H9 (cell line): ENCODE measurements at regions not wholly inside any gene's neighbourhood (a gene's known extent, or its start where the extent isn't known, plus 50 kb on each side); places are given as distances from the start of the nearest gene placed in this dataset.

Experiments used
- DNase-seq: peaks from one replicate; pipeline ENCODE4 v3.0.0-alpha.2; 2017
- H2AFZ ChIP-seq: one replicate; pipeline ENCODE4 v1.6.1; 2013; ENCODE audit warnings: mild to moderate bottlenecking, low read length, control low read depth, moderate library complexity
- H2AK5ac ChIP-seq: 2 replicates; pipeline ENCODE4 v1.6.1; 2013; ENCODE audit warnings: low read length, control low read depth, mixed read lengths; ENCODE audit not compliant: insufficient read length
- H2BK120ac ChIP-seq: one replicate; pipeline ENCODE4 v1.6.1; 2013; ENCODE audit warnings: low read depth, mild to moderate bottlenecking, low read length, control low read depth, inconsistent platforms; ENCODE audit not compliant: poor library complexity, severe bottlenecking
- H2BK12ac ChIP-seq: 2 replicates; pipeline ENCODE4 v1.6.1; 2013; ENCODE audit warnings: low read length, control low read depth, mixed read lengths, low read depth; ENCODE audit not compliant: insufficient read length
- H2BK15ac ChIP-seq: 2 replicates; pipeline ENCODE4 v1.6.1; 2013; ENCODE audit warnings: low read depth, low read length, control low read depth
- H2BK20ac ChIP-seq: one replicate; pipeline ENCODE4 v1.6.1; 2013; ENCODE audit warnings: low read depth, mild to moderate bottlenecking, low read length, control low read depth, inconsistent platforms; ENCODE audit not compliant: poor library complexity, severe bottlenecking
- H2BK5ac ChIP-seq: 2 replicates; pipeline ENCODE4 v1.6.1; 2013; ENCODE audit warnings: low read length, control low read depth, mixed read lengths; ENCODE audit not compliant: insufficient read length
- H3K14ac ChIP-seq: 2 replicates; pipeline ENCODE4 v1.6.1; 2013; ENCODE audit warnings: low read length, control low read depth; ENCODE audit not compliant: insufficient read depth
- H3K18ac ChIP-seq: 2 replicates; pipeline ENCODE4 v1.6.1; 2013; ENCODE audit warnings: low read depth, mild to moderate bottlenecking, mixed read lengths, low read length, control low read depth; ENCODE audit not compliant: insufficient read length
- H3K23ac ChIP-seq: 2 replicates; pipeline ENCODE4 v1.6.1; 2013; ENCODE audit warnings: low read length, control low read depth, mixed read lengths, low read depth; ENCODE audit not compliant: insufficient read length
- H3K23me2 ChIP-seq: 2 replicates; pipeline ENCODE4 v1.6.1; 2013; ENCODE audit warnings: low read depth, mild to moderate bottlenecking, mixed read lengths, low read length, control low read depth; ENCODE audit not compliant: insufficient read length, poor library complexity, severe bottlenecking
- H3K27ac ChIP-seq: 2 replicates; pipeline ENCODE4 v1.5.1; 2013; ENCODE audit warnings: low read length, control low read depth, mixed read lengths, low read depth; ENCODE audit not compliant: insufficient read length
- H3K27me3 ChIP-seq: 2 replicates; pipeline ENCODE4 v1.6.1; 2013; ENCODE audit warnings: low read length, control low read depth, inconsistent platforms; ENCODE audit not compliant: insufficient read depth
- H3K4ac ChIP-seq: 2 replicates; pipeline ENCODE4 v1.6.1; 2013; ENCODE audit warnings: low read depth, mild to moderate bottlenecking, control low read depth, inconsistent platforms, low read length, moderate library complexity
- H3K4me1 ChIP-seq: 2 replicates; pipeline ENCODE4 v1.6.1; 2013; ENCODE audit warnings: low read length, control low read depth, inconsistent platforms; ENCODE audit not compliant: insufficient read depth
- H3K4me2 ChIP-seq: 2 replicates; pipeline ENCODE4 v1.6.1; 2013; ENCODE audit warnings: low read length, control low read depth, mixed read lengths; ENCODE audit not compliant: insufficient read length, insufficient read depth
- H3K56ac ChIP-seq: 2 replicates; pipeline ENCODE4 v1.6.1; 2013; ENCODE audit warnings: low read depth, mild to moderate bottlenecking, mixed read lengths, low read length, control low read depth; ENCODE audit not compliant: insufficient read length
- H3K79me1 ChIP-seq: 2 replicates; pipeline ENCODE4 v1.6.1; 2013; ENCODE audit warnings: low read depth, mild to moderate bottlenecking, moderate library complexity, low read length, control low read depth, inconsistent platforms; ENCODE audit not compliant: insufficient read depth, poor library complexity, severe bottlenecking
- H3K79me2 ChIP-seq: 2 replicates; pipeline ENCODE4 v1.6.1; 2013; ENCODE audit warnings: low read length, control low read depth, inconsistent platforms; ENCODE audit not compliant: insufficient read depth
- H3K9ac ChIP-seq: 2 replicates; pipeline ENCODE4 v1.6.1; 2013; ENCODE audit warnings: low read length, control low read depth, mixed read lengths; ENCODE audit not compliant: insufficient read length; ENCODE audit errors: extremely low read depth
- H3K9me3 ChIP-seq: one replicate; pipeline ENCODE4 v1.6.1; 2013; ENCODE audit warnings: low read depth, low read length, inconsistent platforms; ENCODE audit not compliant: control insufficient read depth
- H3T11ph ChIP-seq: one replicate; pipeline ENCODE4 v1.6.1; 2013; ENCODE audit warnings: mild to moderate bottlenecking, low read length, control low read depth, inconsistent platforms
- H4K20me1 ChIP-seq: one replicate; pipeline ENCODE4 v1.6.1; 2013; ENCODE audit not compliant: control insufficient read depth, insufficient read length, insufficient read depth
- H4K5ac ChIP-seq: 2 replicates; pipeline ENCODE4 v1.6.1; 2013; ENCODE audit warnings: low read depth, mild to moderate bottlenecking, mixed read lengths, low read length, control low read depth; ENCODE audit not compliant: insufficient read length
- H4K8ac ChIP-seq: replicated peaks from 2 replicates; pipeline ENCODE4 v1.6.1; 2013; ENCODE audit warnings: low read length, control low read depth, mixed read lengths, low read depth; ENCODE audit not compliant: insufficient read length
- H4K91ac ChIP-seq: 2 replicates; pipeline ENCODE4 v1.6.1; 2013; ENCODE audit warnings: low read depth, mild to moderate bottlenecking, moderate library complexity, mixed read lengths, low read length, control low read depth; ENCODE audit not compliant: insufficient read length
- H3K27ac Mint-ChIP-seq, 3 experiments: 2 replicates in 2 of 3; 3 replicates in 1 of 3; pipeline ENCODE4 v1.8.0; 2020 to 2021; ENCODE audit warnings: mixed read lengths in 3 of 3, mild to moderate bottlenecking in 1 of 3, moderate library complexity in 1 of 3
- H3K27me3 Mint-ChIP-seq: 2 replicates; pipeline ENCODE4 v1.8.0; 2021; ENCODE audit warnings: low read depth, mild to moderate bottlenecking, moderate library complexity, mixed read lengths
- H3K36me3 Mint-ChIP-seq, 3 experiments: 2 replicates in 2 of 3; 3 replicates in 1 of 3; pipeline ENCODE4 v1.8.0; 2020 to 2021; ENCODE audit warnings: low read depth in 3 of 3, mixed read lengths in 3 of 3; ENCODE audit not compliant: insufficient read depth in 1 of 3
- H3K4me1 Mint-ChIP-seq, 2 experiments: 2 replicates each; pipeline ENCODE4 v1.8.0; 2020; ENCODE audit warnings: mixed read lengths in 2 of 2
- H3K4me3 Mint-ChIP-seq, 2 experiments: 2 replicates in 1 of 2; 3 replicates in 1 of 2; pipeline ENCODE4 v1.8.0; 2020 to 2021; ENCODE audit warnings: mild to moderate bottlenecking in 2 of 2, mixed read lengths in 2 of 2, moderate library complexity in 1 of 2
- H3K9me3 Mint-ChIP-seq, 2 experiments: 2 replicates in 1 of 2; 3 replicates in 1 of 2; pipeline ENCODE4 v1.8.0; 2020; ENCODE audit warnings: mild to moderate bottlenecking in 2 of 2, mixed read lengths in 2 of 2, moderate library complexity in 1 of 2
- CTCF ChIP-seq: fragments of 200-600 bp; sonication (generic); conservative IDR thresholded peaks from 3 replicates; pipeline ENCODE4 v1.8.0; 2021; ENCODE audit warnings: antibody characterized with exemption, mild to moderate bottlenecking
- WGBS: extraction: QIAGEN DNeasy Blood & Tissue Kit; methylation state at CpG from one replicate; pipeline ENCODE4 v1.1.7; 2013; ENCODE audit warnings: missing lambda C conversion rate, low lambda C conversion rate, mixed read lengths; ENCODE audit not compliant: insufficient read length; ENCODE audit errors: extremely low coverage; 5-methylcytosine and 5-hydroxymethylcytosine counted together

GRCh38 chr1:239812580-239812979 lies 279.1 kb upstream of the FMN2 start:
- no peak for DNase-seq
- H4K8ac ChIP-seq, result no peak overlapping the region
- H3K4me2 ChIP-seq, result no peak overlapping the region
- H3K79me1 ChIP-seq, result no peaks in the 10 kb centered on the region
- no peaks in the 10 kb centered on the region for H3K9me3 ChIP-seq
- peaks cover 0 to 7% of the 10 kb centered on the region in 2 experiments; a peak in 1 of 5 replicates for H3K9me3 Mint-ChIP-seq
- H3K23me2 ChIP-seq, result no peaks in the 10 kb centered on the region
- no peaks in the 10 kb centered on the region for H3K27me3 Mint-ChIP-seq
- H3K18ac ChIP-seq, result no peak overlapping the region
- no peaks in the 10 kb centered on the region for H3K79me2 ChIP-seq
- H2BK15ac ChIP-seq, result no peak overlapping the region
- no peak overlapping the region for H3T11ph ChIP-seq
- H2BK12ac ChIP-seq, result no peak overlapping the region
- H3K4me1 Mint-ChIP-seq, result peaks cover 55 to 66% of the 10 kb centered on the region in 2 experiments
- H3K23ac ChIP-seq, result no peak overlapping the region
- H3K4ac ChIP-seq, result no peak overlapping the region
- H3K27me3 ChIP-seq, result no peaks in the 10 kb centered on the region
- H3K14ac ChIP-seq, result no peak overlapping the region
- H4K5ac ChIP-seq, result no peak overlapping the region
- no peak overlapping the region for H2BK20ac ChIP-seq
- no peak overlapping the region for H3K4me3 Mint-ChIP-seq
- WGBS, result no CpG with 5 or more reads among the region's 1 CpG
- no peaks in the 10 kb centered on the region for H4K20me1 ChIP-seq
- no peak overlapping the region for H3K56ac ChIP-seq
- no peak overlapping the region for H2BK5ac ChIP-seq
- peaks cover 0 to 6% (median 0%) of the 10 kb centered on the region in 3 experiments; a peak in 2 of 7 replicates for H3K36me3 Mint-ChIP-seq
- no peak overlapping the region for H3K27ac ChIP-seq
- no peak overlapping the region for H2AK5ac ChIP-seq
- TF ChIP-seq CTCF, result no peak
- no peak overlapping the region for H2BK120ac ChIP-seq
- no peak overlapping the region for H4K91ac ChIP-seq
- H3K4me1 ChIP-seq, result peaks cover 19% of the 10 kb centered on the region; the same call in 1 of the 2 replicates
- no peak overlapping the region for H3K9ac ChIP-seq
- no peak overlapping the region for H2AFZ ChIP-seq
- no peak overlapping the region for H3K27ac Mint-ChIP-seq
